Right forelimb (tissue), 1 donor: ENCODE measurements at regions not wholly inside any gene's neighbourhood (a gene's known extent, or its start where the extent isn't known, plus 50 kb on each side); places are given as distances from the start of the nearest gene placed in this dataset.

Source experiments
- DNase-seq: peaks from one replicate; pipeline ENCODE4 v3.0.0-alpha.2; 2018

DNA sequence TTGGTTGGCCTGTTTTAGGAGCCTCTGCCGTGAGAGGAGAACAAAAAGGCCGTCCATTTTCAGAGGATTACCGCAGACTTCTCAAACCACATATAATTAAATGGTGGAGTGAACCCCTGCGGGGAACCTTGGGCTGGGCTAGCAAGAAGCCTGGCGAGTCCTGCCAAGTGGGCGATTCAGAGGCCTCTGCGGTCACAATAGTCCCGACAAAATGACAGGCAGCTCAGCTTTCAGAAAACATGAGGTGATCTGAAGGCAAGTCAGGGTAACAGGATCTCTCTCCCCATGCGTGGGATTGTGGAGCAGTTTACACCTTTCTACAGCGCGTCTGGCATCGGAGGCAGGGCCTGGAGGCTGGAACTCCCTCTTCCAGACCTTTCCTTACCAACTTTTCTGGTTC is 134.8 kb downstream of the ASB7 start:
- no peak for DNase-seq

DNA sequence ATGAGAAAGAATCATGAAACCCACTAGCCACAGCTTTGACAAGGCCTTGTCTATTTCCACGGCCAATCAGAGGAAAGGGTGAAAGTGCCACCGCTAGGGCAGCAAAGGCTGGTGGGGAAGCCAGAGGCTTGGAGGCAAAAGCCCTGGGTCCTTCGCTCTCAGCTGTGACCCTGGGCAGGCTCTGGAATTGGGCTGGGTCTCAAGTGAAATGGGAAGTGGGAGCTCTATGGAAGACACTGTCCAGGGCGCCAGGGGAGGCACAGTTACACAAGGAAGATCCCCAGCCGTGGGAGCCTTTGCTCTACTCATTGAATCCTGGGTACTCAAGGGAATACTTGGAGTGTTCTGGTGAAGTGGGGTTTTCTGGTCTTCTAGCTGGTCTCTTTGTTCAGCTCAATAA is 136.2 kb downstream of the ASB7 start:
- no peak for DNase-seq

DNA sequence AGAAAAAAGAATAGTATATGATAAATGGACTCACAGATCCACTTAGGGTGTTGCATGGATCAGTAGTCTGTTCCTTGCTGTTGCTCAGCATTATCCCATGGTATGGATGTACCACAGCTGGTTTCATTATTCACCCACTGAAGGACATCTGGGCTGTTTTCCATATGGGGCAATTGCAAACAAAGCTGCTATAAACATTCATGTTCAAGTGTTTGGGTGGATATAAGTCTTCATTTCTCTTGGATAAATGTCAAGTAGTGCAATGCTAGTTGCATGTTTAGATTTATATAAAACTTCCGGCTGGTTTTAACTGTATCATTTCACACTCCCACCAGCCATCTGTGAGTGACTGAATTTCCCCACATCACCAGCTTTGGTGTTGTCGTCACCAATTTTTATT is 137.7 kb downstream of the ASB7 start:
- DNase-seq, result no peak

DNA sequence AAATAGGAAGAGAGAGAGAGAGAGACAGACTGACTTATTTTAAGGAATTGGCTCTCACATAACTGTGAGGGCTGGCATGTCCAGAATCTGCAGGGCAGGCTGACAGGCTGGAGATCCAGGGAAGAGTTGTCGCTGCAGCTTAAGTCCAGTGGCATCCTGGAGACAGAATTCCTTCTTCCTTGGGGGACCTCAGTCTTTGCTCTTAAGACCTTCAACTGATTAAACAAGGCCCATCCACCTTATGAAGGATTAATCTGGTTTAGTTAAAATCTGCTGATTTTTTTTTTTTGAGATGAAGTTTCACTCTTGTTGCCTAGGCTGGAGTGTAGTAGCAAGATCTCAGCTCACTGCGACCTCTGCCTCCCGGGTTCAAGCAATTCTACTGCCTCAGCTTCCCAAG is 128.0 kb upstream of the ALDH1A3 start:
- DNase-seq, result no peak

DNA sequence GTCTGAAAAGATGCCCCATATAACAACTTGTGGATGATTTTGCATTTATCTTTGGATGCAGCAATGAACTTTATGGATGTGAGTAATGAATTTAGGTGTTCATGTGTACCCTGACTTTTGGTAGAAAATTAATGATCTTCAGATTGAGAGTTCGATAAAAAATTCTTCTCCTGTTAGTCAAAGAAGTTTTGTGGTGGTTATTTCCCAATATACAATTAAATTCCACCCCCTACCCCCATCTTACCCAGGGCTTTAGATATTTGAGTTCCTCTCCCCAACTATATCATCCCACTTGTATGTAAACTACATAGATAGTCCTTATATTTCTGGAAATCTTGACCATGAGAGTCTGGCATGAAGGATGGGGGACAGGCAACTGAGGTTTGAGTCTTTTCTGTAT is 126.1 kb upstream of the ALDH1A3 start:
- DNase-seq, result no peak

DNA sequence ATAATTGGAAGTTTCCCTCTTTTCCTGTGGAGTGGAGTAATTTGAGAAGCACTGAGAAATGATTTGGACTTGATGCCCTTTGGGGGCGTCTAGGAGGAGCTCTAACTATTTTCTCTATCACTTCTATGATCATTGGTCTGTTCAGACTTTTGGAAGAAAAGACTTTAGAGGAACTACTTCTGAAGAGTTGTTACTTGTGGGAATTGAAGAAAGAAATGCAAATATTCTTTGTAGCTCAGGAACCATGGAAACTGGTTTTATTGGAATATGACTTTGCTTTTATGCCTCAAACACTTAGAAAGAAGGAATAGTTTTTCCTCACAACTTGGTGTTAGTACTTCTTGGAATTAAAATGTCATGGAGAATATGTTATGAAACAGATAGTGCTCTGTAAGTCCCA is 122.0 kb upstream of the ALDH1A3 start:
- DNase-seq, result no peak

DNA sequence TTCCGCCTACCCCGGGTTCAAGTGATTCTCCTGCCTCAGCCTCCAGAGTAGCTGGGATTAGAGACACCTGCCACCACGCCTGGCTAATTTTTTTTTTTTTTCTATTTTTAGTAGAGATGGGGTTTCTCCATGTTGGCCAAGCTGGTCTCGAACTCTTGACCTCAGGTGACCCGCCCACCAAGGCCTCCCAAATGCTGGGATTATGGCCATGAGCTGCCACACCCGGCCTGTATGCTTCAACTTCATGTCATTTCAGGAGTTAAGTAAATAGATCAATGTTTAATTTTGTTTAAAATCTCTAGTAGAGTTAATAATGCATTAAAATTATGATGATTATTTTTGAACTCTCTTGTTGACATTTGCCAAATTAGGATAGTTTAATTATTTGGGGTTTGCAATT is 121.1 kb upstream of the ALDH1A3 start:
- DNase-seq, result no peak

DNA sequence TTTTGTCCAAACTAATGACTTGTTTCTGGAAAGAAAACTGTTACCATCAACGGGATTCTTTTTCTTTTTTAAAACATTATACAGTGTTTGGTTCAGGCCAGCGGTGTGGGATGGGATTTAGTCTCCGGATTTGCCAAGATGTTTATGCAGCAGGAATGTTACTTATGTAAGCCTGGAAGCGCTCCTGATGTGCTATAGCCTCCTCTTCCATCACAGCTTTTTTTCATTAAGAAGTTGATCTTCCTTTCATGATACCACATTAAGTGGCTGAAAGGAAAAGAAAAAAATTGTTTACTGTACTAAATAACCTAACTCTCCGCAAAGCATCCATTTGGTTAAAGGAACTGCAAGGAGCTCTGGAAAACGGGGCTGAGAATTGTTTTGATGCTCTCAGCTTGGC is 120.5 kb upstream of the ALDH1A3 start:
- DNase-seq, result peak; percentile 67

DNA sequence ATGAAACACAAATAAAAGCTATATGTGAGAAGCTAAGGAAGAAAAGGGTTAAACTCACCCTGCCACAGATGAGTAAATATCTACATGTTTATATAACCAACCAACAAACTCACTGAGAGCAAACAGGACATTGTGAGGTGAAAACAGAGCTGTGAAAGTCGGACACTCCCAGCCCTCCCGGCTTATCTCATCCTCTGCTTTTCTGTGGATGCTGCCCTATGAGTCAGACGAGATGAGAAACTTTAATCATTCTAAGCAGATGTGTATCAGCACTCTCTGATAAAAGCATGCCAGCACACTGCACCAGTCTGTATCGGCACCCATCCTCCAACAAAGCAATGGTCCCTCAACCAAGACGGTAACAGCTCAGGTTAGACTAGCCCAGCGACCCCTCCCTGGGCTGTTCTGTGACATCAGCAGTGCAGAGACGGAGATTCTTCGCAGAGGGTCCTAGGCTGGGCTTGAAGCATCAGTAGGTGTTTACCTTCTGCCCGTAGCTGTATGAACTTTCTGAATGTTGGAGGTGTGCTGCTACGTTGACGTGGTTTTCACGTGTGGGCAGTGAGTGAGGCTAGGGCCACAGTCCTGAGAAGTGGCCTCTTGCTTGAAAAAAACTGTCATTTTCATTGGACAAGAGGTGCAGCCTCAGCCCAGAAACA is 119.8 kb upstream of the ALDH1A3 start:
- no peak for DNase-seq

DNA sequence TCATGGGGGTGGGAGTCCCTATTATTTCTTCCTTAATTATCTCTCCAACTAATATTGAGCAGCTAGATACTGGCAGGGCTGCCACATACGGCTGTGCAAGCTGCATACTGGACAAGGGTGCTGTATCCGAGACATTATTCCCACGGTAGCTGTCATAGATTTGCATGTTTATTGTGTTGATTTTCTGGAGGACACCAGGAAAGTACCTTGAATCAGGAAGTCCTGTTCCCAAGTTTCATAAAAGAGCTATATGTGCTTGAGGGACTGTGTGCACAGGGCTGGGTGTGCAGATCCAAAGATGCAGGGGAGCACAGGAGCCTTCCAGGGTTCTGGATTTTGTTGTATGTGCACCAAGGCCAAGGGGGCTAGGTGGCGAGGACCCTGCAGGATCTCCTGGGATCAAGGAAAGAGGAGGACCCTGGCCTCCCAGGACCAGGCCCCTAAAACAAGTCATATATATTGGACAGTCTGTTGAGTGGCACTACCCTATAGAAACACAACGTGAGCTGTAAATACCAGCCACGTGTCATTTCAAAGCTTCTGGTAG is 119.2 kb upstream of the ALDH1A3 start:
- DNase-seq, result no peak

DNA sequence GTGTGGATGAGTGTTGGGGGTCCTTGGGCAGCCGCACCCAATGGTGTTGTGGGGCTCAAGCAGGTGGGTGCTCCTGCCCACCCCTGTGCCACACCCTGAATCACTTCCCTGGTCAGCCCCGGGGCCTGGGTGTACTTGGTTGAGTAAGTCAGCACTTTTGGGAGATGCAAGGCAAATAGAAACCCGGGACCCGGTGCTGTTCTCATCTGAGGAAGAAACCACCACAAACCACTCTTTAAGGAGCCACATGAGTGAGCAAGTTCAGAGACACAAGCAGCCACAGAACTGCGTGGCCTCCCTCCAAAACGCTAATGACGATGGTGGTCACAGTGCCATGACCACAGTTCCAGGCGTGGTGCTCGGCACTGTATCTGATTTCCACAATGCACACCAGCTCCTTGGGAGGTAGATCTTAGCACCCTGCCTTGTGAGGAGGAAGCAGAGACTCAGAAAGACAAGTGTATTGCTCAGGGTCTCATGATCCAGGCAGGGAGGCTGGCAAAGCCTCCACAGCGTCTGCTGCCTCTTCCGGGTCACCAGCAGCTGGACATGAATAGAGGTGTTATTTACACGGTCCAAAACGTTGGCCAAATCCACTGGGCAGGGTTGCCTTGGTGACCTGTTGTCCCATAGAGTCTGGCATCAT is 118.2 kb upstream of the ALDH1A3 start:
- no peak for DNase-seq

DNA sequence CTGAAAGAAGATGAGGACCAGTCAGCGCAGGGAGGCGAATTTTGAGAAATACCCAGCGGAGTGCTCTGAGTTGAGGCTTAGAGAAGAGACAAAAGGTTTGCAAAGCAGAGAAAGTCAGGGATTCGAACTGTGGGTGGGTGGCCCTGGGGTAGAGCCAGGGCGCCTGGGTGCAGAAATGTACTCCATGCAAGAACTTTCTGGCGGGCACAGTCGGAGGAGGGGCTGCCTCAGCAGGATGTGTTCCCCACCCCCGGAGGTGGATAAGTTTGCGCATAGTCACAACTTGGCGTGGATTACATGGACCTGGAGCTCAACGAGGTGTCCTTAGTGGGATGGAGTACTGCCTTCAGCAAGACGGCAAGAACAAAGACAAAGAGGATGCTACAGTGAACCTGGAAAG is 117.3 kb upstream of the ALDH1A3 start:
- no peak for DNase-seq

DNA sequence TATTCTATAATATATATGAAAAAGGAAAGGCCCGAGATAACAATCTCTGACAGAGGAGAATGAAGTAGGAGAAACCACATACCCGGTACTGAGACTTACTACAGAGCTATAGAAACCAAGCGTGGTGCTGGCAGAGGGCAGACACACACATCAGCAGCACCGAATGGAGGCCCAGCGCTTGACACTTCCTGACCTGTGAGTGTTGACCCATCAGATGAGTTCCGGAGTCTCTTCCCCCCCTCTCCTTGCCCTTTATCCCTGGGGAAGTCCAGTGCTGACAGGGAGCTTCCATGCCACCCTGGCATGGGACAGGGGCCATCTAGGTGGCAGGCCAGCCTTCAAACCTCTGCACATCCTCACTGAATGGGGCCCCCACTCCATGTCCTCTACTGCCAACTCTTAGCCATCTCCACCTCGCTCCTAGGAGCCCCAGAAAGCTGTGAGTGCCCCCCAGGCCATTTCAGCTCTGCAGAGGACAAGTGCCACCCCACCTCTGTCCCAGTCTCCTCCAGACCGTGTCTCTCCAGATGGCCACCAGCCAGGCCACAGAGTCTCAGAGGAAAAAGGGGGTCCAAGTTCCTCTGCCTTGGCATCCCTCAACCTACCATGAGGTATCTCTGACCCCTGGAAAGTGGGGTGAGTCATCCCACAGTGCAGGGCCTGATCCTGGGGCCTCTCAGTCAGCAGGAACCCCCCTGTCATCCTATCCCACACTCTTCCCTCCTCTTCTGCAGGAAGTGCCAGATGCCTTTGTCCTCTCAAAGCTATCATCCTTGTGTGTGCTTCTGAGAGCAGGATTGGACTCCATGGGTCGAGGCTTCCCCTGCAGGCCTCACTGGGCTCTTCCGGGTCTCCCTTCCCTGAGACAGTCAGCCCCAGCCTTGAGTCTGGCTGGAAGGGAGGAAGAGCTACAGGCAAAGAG is 116.5 kb upstream of the ALDH1A3 start:
- no peak for DNase-seq

DNA sequence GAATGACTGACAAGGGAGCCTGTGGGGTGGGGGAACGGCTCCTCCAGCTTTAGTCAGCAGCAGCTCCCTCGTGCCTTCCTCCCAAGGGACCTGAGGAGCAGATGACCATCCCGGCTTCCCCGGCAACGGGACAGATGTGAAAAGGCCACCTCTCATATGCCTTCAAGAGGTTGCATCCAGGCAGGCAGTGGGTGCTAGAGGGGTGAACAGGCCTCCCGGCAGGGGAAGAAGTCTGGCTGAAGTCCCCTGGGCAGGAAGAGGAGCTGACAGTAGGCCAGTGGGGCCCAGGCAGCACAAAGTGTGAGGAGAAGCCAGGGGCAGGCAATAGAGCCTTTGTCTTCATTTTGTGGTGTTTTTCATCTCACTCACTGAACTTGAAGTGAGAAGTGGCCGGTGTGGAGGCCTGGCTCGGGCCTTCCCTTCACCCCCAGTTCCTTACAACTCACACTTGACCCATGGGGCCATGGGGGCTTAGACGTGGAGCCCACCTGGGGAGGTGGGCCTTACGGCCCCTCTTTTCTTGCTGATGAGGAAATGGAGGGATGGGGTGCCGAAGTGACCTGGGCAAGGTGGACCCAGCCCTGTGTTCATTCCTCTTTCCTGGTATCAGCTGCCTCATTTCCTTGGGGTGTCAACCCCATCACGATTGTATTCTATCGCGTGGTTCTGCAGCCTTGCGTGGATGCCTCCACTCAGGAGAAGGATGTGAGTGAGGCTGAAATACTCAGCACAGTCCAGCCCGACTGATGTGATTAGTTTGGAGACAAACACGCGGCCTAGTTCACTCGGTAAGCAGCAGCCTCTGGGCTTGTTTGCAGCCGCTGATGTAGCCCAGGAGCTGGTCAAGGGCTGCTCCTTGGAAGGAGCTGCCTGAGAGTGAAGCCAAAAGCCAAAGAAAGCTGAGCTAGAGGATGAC is 115.5 kb upstream of the ALDH1A3 start:
- no peak for DNase-seq

DNA sequence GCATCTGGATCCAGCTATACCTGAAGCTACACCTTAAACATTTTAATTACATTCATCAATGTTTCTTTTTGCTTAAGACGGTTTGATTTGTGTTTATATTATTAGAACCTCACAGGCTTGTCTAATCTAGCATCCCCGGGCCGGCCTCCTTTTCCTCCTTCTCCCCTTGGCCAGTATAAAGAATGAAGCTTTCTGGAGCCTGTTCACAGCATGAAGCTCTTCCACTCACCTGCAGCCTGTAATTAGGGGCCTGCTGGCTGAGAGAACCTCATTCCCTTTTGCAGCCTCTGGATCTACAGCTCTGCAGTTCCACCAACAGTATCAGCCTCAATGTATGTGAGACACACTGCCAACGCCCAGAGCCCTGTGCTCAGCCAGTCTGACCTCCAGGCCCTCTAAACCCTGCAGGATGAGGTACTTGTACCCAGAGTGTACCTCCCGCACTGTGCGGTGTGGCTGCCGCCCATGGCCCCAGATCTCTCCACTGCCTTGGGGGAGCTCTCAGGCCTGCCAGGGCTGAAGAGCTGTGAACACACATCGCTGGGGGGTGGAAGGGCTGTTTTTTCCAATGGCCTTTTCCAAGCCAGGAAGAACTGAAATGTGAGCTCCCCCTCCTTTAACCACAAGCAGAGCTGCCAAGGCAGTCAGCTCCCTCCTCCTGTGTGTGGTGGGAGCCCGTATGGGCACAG is 114.7 kb upstream of the ALDH1A3 start:
- peak; percentile 84 for DNase-seq

DNA sequence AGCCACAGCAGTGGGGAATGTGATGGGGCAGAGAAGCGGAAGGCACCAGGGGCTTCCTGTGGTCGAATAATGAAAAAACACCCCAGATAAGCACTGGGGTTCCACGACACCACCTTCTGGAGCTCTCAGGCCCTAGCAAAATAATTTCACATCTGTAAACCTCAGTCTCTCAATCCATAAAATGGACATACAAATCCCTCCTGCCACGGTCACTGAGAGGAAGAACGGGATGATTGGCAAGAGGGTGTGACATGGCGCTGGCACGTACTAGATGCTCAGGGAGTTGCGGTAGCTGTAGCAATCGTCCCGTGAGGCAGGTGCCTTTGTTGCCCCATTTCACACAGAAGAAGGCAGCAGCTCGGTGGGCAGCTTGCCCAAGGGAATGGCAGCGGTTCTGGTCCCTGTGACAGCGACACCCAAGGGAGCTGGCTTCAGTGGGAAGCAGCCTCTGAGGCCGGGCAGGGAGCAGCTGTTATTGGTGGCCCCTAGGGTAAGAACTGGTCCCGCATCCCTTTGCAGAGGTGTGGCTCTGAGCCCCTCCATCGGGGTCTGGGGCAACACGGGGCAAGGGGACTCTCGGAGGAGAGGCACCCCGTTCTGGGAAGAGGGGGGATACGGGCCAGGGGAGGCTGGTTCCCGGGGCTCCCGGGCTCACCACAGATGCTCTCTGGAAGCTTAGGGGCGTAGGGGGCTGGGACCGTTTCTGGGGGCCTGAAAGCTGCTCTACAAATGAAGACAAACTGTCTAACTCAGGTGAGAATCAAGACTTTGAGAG is 114.0 kb upstream of the ALDH1A3 start:
- DNase-seq, result no peak

DNA sequence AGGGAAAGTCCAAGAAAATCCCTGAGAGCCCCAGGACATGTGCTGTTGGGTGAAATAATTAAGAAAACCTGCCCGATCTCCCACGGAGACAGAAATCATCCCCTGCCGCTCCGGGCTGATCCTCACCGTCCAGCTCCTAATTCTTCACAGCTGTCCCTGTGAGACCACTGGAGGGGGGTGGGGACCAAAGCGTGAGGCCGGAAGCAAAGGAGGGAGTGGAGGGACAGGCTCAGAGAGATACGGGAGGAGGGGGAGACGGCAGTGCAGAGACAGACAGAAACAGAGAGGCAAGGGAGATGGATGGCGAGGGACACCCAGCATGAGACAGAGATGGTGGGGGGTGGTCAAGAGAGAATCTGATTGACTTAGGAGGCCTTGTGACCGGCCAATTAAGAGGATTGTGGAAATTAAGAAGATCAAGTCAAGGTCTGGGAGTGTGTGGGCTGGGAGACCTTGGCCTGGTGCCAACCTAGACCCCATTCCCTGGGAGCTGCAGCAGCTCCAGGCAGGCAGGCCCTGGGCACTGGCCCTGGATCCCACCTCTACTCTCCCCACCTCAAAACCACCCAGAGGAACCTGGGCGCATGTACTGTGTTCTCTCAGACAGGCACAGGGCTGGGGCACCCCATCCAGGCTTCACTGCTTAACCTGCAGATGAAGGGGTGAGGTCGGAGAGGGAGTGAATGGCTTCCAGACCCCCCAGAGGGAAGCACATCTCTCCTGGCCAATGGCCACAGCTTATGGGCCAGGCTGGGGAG is 113.2 kb upstream of the ALDH1A3 start:
- no peak for DNase-seq

DNA sequence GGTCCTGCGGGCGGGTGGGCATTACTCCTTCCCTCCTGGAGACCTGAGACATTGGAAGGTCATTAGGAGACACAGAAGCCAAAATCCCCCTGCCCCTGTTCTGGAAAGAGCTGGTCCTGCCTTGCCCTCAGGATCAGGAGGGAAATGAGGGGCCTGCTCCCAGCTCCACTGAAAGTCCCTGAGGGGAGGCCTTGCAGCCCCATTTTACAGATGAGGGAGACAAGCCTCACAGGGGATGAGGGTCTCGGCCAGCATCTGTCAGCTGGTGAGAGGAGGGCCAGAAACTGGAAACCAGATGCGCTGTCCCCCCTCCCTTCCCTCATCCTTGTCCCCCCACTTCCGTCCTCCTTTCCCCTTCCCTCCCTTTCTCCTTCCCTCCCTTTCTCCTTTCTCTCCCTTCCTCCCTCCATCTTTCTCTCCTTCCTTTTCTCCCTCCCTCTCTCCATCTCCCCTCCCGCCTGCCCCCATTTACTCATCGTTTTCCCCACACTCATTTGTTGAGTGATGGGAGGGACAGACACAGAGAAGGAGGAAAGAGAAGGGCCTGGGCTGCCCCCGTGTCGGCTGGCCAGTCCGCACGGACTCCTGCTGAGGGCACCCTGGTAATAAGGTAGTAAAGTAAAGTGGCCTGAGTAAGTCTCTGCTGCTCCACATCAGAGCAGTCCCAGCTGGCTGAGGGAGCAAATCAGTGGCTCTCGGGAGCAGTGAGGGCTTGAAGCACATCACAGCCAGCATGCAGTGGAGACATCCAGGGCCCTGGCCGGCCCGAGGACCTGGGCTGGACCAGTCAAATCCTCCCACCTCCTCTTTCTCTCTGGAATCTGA is 112.4 kb upstream of the ALDH1A3 start:
- DNase-seq, result peak; percentile 42

DNA sequence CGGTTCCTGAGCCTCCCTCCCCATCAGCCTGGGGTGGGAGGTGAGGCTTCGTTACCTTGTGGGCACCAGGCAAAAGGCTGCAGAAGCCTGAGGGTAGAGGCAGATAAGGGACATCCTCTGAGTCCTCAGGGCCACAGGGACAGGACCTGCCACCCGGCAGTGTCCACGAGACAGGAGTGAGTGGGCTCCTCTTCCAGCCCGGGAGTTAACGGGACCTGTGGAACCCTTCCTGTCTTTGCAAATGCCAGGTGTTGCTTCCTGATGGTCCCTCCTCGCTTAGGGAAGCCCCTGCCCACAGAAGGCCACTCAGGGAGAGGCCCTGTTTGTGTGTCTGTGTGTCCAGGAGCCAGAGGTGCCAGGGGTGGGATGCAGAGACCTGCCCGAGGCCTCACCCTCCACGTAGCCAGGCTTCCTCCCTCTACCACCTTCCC is 111.1 kb upstream of the ALDH1A3 start:
- peak; percentile 33 for DNase-seq
